ENCODE measurements at regions not wholly inside any gene's neighbourhood (a gene's known extent, or its start where the extent isn't known, plus 50 kb on each side); places are given as distances from the start of the nearest gene placed in this dataset.
A peak's percentile ranks its signal among the peaks of the same experiment; 100 is the strongest.

- H3K4me2 ChIP-seq, result no peak overlapping the region
- H3K27ac ChIP-seq (ENCODE audit: low read depth in 2 of 2, low read length in 1 of 2), result peak overlapping the region in 1 of 2 experiments; percentile 87; a peak in 1 of 4 replicates
- TF ChIP-seq TCF12 (IDR thresholded peaks at IDR 0.05), result peak; percentile 31; the same call in 1 of the 2 replicates
- no peak for TF ChIP-seq NFIC (IDR thresholded peaks at IDR 0.05; ENCODE audit: borderline replicate concordance)
- no peaks in the 10 kb centered on the region for H3K9me3 ChIP-seq
- peaks cover 0 to 11% of the 10 kb centered on the region in 2 experiments; a peak in 3 of 4 replicates for H3K4me1 ChIP-seq (ENCODE audit: control insufficient read depth in 1 of 2, insufficient read depth in 2 of 2, low read depth in 1 of 2, low read length in 1 of 2)
- no peaks in the 10 kb centered on the region; the same call in 1 of the 2 replicates for H3K27me3 ChIP-seq (ENCODE audit: insufficient read depth)
- H3K79me2 ChIP-seq (ENCODE audit: insufficient read depth), result no peaks in the 10 kb centered on the region
- no peaks in the 10 kb centered on the region for H3K9me2 ChIP-seq
- DNase-seq, result no peak
- H3K36me3 ChIP-seq (replicated peaks in 1 of 2; ENCODE audit: control insufficient read depth in 1 of 2, insufficient read depth in 2 of 2, low read length in 1 of 2), result no peaks in the 10 kb centered on the region
- peaks cover 17% of the 10 kb centered on the region for H3F3A ChIP-seq (replicated peaks; ENCODE audit: insufficient read depth)
- 18% methylated on average over 4 of the region's 4 CpGs for WGBS (ENCODE audit: low lambda C conversion rate)
- H2AFZ ChIP-seq (ENCODE audit: low read depth), result no peak overlapping the region
- CTCF ChIA-PET, result no interaction called here
- H4K20me1 ChIP-seq (ENCODE audit: insufficient read depth), result no peaks in the 10 kb centered on the region
- POLR2A ChIA-PET, result no interaction called here
- no peak overlapping the region for H3K9ac ChIP-seq
- no peak overlapping the region for H3K4me3 ChIP-seq (ENCODE audit: low read depth in 2 of 2, low read length in 1 of 2)
These were observed 79.2 kb downstream of the LLPH start for GRCh38 chr12:66051361-66051760.

GRCh38 chr12:66050610-66051009 lies 79.9 kb downstream of the LLPH start:
- peak overlapping the region in 1 of 2 experiments; percentile 87; a peak in 2 of 4 replicates for H3K27ac ChIP-seq (ENCODE audit: low read depth in 2 of 2, low read length in 1 of 2)
- no peaks in the 10 kb centered on the region; the same call in 1 of the 2 replicates for H3K27me3 ChIP-seq (ENCODE audit: insufficient read depth)
- CTCF ChIA-PET, result no interaction called here
- WGBS (ENCODE audit: low lambda C conversion rate), result 25% methylated on average over 1 of the region's 1 CpG
- H3K4me2 ChIP-seq, result no peak overlapping the region
- peaks cover 0 to 11% of the 10 kb centered on the region in 2 experiments; a peak in 2 of 4 replicates for H3K4me1 ChIP-seq (ENCODE audit: control insufficient read depth in 1 of 2, insufficient read depth in 2 of 2, low read depth in 1 of 2, low read length in 1 of 2)
- H4K20me1 ChIP-seq (ENCODE audit: insufficient read depth), result no peaks in the 10 kb centered on the region
- no peaks in the 10 kb centered on the region for H3K36me3 ChIP-seq (replicated peaks in 1 of 2; ENCODE audit: control insufficient read depth in 1 of 2, insufficient read depth in 2 of 2, low read length in 1 of 2)
- H3K9ac ChIP-seq, result no peak overlapping the region
- peaks cover 19% of the 10 kb centered on the region for H3F3A ChIP-seq (replicated peaks; ENCODE audit: insufficient read depth)
- no peaks in the 10 kb centered on the region for H3K9me3 ChIP-seq
- H3K4me3 ChIP-seq (ENCODE audit: low read depth in 2 of 2, low read length in 1 of 2), result no peak overlapping the region
- H3K79me2 ChIP-seq (ENCODE audit: insufficient read depth), result no peaks in the 10 kb centered on the region
- H3K9me2 ChIP-seq, result no peaks in the 10 kb centered on the region
- DNase-seq, result no peak
- TF ChIP-seq YY1 (IDR thresholded peaks at IDR 0.05; ENCODE audit: low read depth), result no peak
- no peak for TF ChIP-seq RXRA (IDR thresholded peaks at IDR 0.05; ENCODE audit: borderline replicate concordance, low read depth)
- TF ChIP-seq MXI1 (IDR thresholded peaks at IDR 0.05; ENCODE audit: low read depth, low read length), result no peak
- TF ChIP-seq FOXM1 (IDR thresholded peaks at IDR 0.05; ENCODE audit: low read depth), result no peak
- TF ChIP-seq, protein P1, sequence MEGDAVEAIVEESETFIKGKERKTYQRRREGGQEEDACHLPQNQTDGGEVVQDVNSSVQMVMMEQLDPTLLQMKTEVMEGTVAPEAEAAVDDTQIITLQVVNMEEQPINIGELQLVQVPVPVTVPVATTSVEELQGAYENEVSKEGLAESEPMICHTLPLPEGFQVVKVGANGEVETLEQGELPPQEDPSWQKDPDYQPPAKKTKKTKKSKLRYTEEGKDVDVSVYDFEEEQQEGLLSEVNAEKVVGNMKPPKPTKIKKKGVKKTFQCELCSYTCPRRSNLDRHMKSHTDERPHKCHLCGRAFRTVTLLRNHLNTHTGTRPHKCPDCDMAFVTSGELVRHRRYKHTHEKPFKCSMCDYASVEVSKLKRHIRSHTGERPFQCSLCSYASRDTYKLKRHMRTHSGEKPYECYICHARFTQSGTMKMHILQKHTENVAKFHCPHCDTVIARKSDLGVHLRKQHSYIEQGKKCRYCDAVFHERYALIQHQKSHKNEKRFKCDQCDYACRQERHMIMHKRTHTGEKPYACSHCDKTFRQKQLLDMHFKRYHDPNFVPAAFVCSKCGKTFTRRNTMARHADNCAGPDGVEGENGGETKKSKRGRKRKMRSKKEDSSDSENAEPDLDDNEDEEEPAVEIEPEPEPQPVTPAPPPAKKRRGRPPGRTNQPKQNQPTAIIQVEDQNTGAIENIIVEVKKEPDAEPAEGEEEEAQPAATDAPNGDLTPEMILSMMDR (IDR thresholded peaks at IDR 0.05), result no peak
- TF ChIP-seq, protein P2, sequence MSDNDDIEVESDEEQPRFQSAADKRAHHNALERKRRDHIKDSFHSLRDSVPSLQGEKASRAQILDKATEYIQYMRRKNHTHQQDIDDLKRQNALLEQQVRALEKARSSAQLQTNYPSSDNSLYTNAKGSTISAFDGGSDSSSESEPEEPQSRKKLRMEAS (IDR thresholded peaks at IDR 0.05; ENCODE audit: low read depth), result no peak
- POLR2A ChIA-PET, result no interaction called here
- no peak overlapping the region for H2AFZ ChIP-seq (ENCODE audit: low read depth)

GRCh38 chr12:66050283-66050576 lies 80.3 kb downstream of the LLPH start:
- Histone ChIP-seq H3K36me3 (replicated peaks in 1 of 2; ENCODE audit: control insufficient read depth in 1 of 2, insufficient read depth in 2 of 2, low read length in 1 of 2) (no peaks in the 10 kb centered on the region), H3K27ac (ENCODE audit: low read depth in 2 of 2, low read length in 1 of 2) (peak overlapping the region in 1 of 2 experiments; percentile 87; a peak in 1 of 4 replicates), H3K4me2 (no peak overlapping the region), H3F3A (replicated peaks; ENCODE audit: insufficient read depth) (peaks cover 22% of the 10 kb centered on the region), H2AFZ (ENCODE audit: low read depth) (no peak overlapping the region), H3K9me2 (no peaks in the 10 kb centered on the region), H3K79me2 (ENCODE audit: insufficient read depth) (no peaks in the 10 kb centered on the region), H3K9ac (no peak overlapping the region), H3K9me3 (no peaks in the 10 kb centered on the region), H4K20me1 (ENCODE audit: insufficient read depth) (no peaks in the 10 kb centered on the region), H3K27me3 (ENCODE audit: insufficient read depth) (no peaks in the 10 kb centered on the region; the same call in 1 of the 2 replicates), H3K4me3 (ENCODE audit: low read depth in 2 of 2, low read length in 1 of 2) (no peak overlapping the region), H3K4me1 (ENCODE audit: control insufficient read depth in 1 of 2, insufficient read depth in 2 of 2, low read depth in 1 of 2, low read length in 1 of 2) (peaks cover 0 to 11% of the 10 kb centered on the region in 2 experiments; a peak in 2 of 4 replicates)
- CTCF ChIA-PET, result no interaction called here
- POLR2A ChIA-PET, result no interaction called here
- no peak for TF ChIP-seq FOXJ3 (CRISPR knock-in tag; IDR thresholded peaks at IDR 0.05)
- no peak for DNase-seq
